ENCODE measurements at regions not wholly inside any gene's neighbourhood (a gene's known extent, or its start where the extent isn't known, plus 50 kb on each side); places are given as distances from the start of the nearest gene placed in this dataset.
A peak's percentile ranks its signal among the peaks of the same experiment; 100 is the strongest.
"Not testable (repeated sequence)": the region's sequence is repeated elsewhere in the genome, so short reads cannot be mapped to it uniquely, and the experiment has no call there.

GRCh38 chr16:29578898-29579297, 72.7 kb upstream of the NPIPB12 start:
- not testable (repeated sequence) for DNase-seq (ENCODE audit: low read depth in 2 of 3, low spot score in 2 of 3)

DNA sequence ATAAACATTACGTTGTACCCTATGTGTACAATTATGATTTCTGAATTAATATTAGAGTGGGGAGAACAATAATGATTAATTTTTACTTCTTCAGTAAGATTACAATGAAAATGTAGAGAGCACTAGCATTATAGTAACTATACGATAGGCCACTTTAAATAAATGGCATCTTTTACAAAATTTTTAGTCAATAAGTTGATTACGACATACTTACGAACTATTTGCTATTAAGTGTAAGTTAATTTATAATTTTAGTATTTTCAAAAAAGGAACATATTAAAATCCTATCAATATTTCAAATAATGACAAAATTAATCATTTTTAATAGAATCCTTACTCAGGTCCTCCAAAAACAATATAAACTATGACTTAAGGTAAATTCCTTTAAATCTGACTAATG, 75.6 kb upstream of the NPIPB12 start:
- DNase-seq (ENCODE audit: low read depth in 2 of 3, low spot score in 2 of 3): not testable (repeated sequence)

- DNase-seq (ENCODE audit: low read depth in 2 of 3, low spot score in 2 of 3): not testable (repeated sequence)
Measured at GRCh38 chr16:29591919-29592318, 71.1 kb upstream of the SPN start.

GRCh38 chr16:29594269-29594925, 68.7 kb upstream of the SPN start:
- DNase-seq (ENCODE audit: low read depth in 2 of 3, low spot score in 2 of 3): not testable (repeated sequence)

DNA sequence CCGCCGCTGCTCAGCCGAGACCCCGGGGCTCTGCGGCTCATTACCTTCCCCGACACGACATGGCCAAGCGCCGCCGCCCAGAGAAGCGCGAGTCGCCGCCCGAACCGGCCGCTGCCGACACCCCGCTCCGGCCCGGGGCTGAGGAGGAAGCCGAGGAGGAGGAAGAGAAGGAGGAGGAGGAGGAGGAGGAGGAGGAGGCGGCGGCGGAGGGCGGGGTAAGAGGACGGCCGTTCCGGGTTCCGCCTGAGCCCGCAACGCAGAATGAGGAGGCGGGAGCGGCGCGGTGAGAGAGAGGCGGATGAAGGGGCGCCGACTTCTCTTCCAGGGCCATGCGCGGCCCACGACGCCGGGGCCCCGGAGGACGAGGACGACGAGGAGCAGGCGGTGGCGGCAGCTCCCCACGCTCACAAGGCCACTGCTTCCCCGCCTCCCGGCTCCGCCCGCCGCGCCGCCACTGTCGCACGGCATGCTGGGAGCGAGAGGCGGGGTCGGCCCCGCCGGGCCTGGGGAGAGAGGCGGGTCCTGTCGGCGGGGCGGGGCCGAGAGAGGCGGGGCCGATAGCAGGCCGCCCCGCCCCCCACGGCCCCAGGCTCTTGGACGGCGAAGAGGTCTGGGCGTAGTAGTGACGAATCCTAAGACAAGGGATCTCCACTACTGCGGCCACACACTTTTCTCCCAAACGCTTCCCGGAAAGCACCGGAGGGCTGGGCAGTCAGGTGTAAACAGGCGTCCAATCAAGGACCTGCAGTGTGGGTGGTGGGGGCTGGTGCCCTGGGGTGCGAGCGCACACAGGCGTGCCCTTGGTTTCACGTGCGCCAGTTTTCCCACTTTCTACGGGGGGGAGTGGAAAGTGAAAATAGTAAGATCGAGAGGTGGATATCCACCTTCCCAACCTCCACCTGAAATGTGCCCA, 67.9 kb upstream of the SPN start:
- peak; percentile 67 to 83 (median 82) for DNase-seq (ENCODE audit: low read depth in 2 of 3, low spot score in 2 of 3)

- DNase-seq (ENCODE audit: low read depth in 2 of 3, low spot score in 2 of 3): not testable (repeated sequence)
Measured at GRCh38 chr16:29597030-29597429, 66.0 kb upstream of the SPN start.

GRCh38 chr16:29600111-29601000, 62.7 kb upstream of the SPN start:
- DNase-seq (ENCODE audit: low read depth in 2 of 3, low spot score in 2 of 3): not testable (repeated sequence)

- DNase-seq (ENCODE audit: low read depth in 2 of 3, low spot score in 2 of 3): not testable (repeated sequence)
Measured at GRCh38 chr16:29602247-29602625, 60.8 kb upstream of the SPN start.

- DNase-seq (ENCODE audit: low read depth in 2 of 3, low spot score in 2 of 3): not testable (repeated sequence)
Measured at GRCh38 chr16:29602683-29603088, 60.4 kb upstream of the SPN start.

DNA sequence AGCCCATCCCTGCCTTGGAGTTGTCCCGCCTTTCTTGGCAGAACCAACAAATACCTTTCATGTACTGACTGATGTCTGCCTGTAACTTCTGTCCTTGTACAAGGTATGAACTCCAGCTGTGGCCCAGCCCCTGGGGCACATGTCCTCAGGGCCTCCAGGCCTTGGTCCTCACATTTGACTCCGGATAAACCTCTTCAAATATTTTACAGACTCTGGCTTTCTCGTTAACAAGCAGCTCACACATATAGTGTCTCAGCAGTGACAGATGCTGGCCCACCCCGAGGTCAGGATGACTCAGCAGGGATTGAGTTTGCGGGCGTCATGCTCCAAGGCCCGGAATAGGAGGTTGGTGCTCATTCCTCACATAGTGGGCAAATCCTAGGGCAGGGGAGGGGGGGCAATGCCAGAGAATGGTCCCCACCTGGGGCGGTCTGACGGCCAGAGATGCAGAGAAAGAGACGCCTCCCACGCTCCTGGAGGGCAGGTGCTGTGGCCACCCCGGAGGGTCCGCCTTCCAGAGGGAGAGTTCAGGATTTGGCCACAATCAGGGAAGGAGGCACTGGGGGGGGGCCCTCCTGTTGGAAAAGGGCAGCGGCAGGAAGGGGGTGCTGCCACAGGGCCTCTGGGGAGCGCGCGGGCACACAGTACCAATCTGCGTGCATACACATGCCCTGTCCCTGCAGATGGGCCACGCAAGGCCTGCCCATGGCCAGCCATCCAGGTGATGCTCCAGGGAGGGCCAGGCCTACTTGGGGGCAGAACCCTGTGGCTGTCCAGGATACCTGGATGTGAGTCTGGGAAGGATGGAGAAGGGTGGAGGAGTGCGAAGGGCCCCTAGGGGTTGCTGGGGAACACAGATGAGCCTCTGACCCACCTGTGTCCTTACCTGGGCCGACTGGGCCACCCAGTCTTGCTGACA, 58.2 kb upstream of the SPN start:
- not testable (repeated sequence) for DNase-seq (ENCODE audit: low read depth in 2 of 3, low spot score in 2 of 3)

DNA sequence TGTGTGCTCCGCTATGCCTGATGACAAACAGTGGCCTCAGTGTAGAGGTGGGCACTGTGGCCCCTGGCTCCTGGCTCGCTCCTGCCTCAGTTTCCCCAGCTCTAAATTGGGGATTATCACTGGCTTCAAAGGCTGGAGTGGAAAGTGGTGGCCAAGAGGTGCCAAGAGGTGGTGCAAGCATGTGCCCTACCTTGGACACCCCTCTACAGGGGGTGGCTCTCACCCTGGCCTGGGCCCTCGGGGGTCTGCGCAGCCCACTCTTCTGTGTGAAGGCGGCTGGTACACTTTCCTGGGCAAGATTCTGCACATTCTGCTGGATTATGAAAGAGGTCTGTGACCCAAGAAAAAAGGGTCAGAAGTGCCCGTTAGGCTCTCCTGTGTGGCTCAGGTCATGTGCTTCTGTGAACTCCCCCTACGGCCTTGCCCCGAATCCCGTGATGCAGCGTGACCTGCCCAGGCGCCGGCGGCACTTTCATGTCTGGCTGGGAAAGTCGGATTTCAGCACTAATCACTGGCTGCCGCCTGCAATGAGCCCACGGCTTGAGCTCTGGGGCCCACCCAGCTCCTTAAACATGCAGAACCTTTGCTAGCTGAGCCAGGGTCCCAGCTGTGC, 57.3 kb upstream of the SPN start:
- DNase-seq (ENCODE audit: low read depth in 2 of 3, low spot score in 2 of 3): not testable (repeated sequence)

DNA sequence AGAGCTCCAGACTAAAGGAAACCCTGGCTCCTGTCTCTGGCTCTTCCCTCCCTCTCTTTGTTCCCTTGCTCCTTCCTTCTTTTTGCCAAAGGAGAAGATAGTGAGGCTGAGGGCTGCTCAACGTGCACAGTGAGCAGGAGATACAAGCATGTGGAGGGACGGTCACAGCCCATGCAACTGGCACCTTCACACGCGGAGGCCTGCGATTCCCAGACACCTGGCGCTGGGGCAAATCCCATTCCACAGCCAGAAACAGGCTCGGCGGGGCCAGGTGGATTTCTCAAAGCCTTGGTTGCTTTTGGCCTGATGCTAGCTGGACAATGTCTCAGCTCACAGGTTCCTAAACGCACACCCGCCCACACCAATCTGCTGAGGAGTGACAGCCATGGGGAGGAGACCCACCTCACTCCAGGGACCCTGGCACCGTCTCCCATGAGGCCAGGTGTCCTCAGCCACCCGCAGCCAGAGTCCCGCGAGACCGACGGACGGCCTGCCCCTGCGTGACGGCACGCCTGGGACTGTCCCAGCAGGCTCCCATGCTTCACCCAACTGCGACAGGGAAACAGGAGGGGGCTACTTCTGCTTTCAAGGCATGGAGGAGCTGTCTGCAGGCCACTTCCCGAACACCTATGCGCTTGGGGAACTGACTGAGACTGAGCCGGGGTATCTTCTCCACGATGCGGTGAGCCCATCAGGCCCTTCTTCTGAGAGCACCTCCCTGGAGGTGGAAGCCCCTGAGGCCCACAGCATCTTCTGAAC, 56.2 kb upstream of the SPN start:
- not testable (repeated sequence) for DNase-seq (ENCODE audit: low read depth in 2 of 3, low spot score in 2 of 3)

- DNase-seq (ENCODE audit: low read depth in 2 of 3, low spot score in 2 of 3): not testable (repeated sequence)
Measured at GRCh38 chr16:29607428-29607823, 55.6 kb upstream of the SPN start.

DNA sequence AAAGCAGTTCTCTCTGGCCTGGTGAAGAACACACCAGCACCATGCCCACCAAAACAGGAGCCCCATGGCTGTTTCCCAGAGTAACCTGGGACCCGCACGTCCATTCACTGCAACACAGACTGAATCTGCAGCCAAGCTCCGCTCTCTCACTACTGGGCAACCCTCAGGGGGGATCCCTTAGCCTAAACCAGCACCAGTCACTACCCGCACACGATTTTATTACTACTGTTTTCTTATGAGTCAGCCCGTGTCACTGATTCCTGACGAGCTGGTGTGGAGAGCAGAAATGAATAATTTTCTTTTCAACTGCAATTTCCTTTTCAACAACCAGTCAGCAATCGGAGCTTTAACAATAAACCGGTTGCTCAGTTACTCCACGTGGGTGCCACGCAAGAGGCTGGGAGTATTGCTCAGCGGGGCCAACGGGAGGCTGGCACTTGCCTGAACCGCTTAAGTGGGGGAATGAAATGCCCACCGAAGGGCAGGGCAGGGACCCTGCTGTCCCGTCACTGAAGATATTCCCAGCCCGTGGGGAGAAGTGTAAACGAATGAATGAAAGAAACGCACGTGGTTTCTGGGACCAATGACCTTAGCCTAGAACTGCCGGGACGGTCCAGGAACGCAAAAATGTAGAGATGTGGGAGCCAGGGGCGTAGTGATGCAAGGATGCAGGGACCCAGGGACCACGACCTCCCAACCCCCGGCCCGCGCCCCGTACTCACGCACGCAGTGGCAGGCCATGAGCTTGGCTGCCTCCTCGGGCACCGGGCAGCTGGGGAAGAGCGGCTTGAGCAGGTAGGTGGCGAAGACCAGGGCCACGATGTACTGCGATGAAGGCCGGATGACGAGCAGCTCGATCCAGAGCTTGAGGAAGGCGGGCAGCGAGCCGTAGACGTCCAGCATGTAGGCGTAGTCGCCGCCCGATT, 50.4 kb upstream of the SPN start:
- not testable (repeated sequence) for DNase-seq (ENCODE audit: low read depth in 2 of 3, low spot score in 2 of 3)

Data from activated CD8-positive, alpha-beta memory T cell treated with anti-CD3 and anti-CD28 coated beads for 48 hours (primary cell).